ENCODE measurements at regions not wholly inside any gene's neighbourhood (a gene's known extent, or its start where the extent isn't known, plus 50 kb on each side); places are given as distances from the start of the nearest gene placed in this dataset.

GRCh38 chr2:43018179-43019024 lies 208.0 kb downstream of the ZFP36L2 start:
- ATAC-seq (no peak), DNase-seq (no peak)
- no peak for TF ChIP-seq CTCF (IDR thresholded peaks at IDR 0.05)
- ChIA-PET POLR2A (no interaction called here), CTCF (interaction anchor here (1.0 kb wide), 1 partner anchor 210 kb away, joined by 4 read pairs; no protein-coding TSS in a partner anchor)
- H3K36me3 Mint-ChIP-seq (ENCODE audit: low read depth), result peaks cover 5% of the 10 kb centered on the region
- peaks cover 3% of the 10 kb centered on the region for H3K4me1 Mint-ChIP-seq (ENCODE audit: low read depth)
- H3K27me3 Mint-ChIP-seq, result no peaks in the 10 kb centered on the region
- H3K9me3 Mint-ChIP-seq, result peaks cover 7% of the 10 kb centered on the region
- no peak overlapping the region for H3K4me3 Mint-ChIP-seq
- H3K27ac Mint-ChIP-seq, result no peak overlapping the region
- intact Hi-C loops (cut with micrococcal nuclease), result no loop called here

GRCh38 chr2:43013821-43014345 lies 212.5 kb downstream of the ZFP36L2 start:
- TF ChIP-seq CTCF (IDR thresholded peaks at IDR 0.05), result no peak
- H3K27me3 Mint-ChIP-seq, result no peaks in the 10 kb centered on the region
- no peaks in the 10 kb centered on the region for H3K36me3 Mint-ChIP-seq (ENCODE audit: low read depth)
- CTCF ChIA-PET, result interaction anchor here (0.7 to 1.3 kb wide), 3 partner anchors 67 to 215 kb away, joined by 3 to 4 read pairs (median 3); no protein-coding TSS in a partner anchor
- H3K27ac Mint-ChIP-seq, result no peak overlapping the region
- no peak for DNase-seq
- ATAC-seq, result no peak
- no peak overlapping the region for H3K4me3 Mint-ChIP-seq
- peaks cover 3% of the 10 kb centered on the region for H3K4me1 Mint-ChIP-seq (ENCODE audit: low read depth)
- H3K9me3 Mint-ChIP-seq, result no peaks in the 10 kb centered on the region
- POLR2A ChIA-PET, result interaction anchor here (0.7 to 1.5 kb wide), 2 partner anchors 20 to 206 kb away, joined by 3 to 4 read pairs; no protein-coding TSS in a partner anchor
- intact Hi-C loops (cut with micrococcal nuclease), result no loop called here

GRCh38 chr2:43012966-43013365 lies 213.4 kb downstream of the ZFP36L2 start:
- no peaks in the 10 kb centered on the region for H3K27me3 Mint-ChIP-seq
- ChIA-PET CTCF (interaction anchor here (1.2 kb wide), 1 partner anchor 154 kb away, joined by 4 read pairs; no protein-coding TSS in a partner anchor), POLR2A (interaction anchor here (0.7 kb wide), 1 partner anchor 21 kb away, joined by 3 read pairs; no protein-coding TSS in a partner anchor)
- H3K9me3 Mint-ChIP-seq, result peaks cover 2% of the 10 kb centered on the region
- H3K4me1 Mint-ChIP-seq (ENCODE audit: low read depth), result peaks cover 3% of the 10 kb centered on the region
- H3K36me3 Mint-ChIP-seq (ENCODE audit: low read depth), result no peaks in the 10 kb centered on the region
- DNase-seq (no peak), ATAC-seq (no peak)
- no peak for TF ChIP-seq CTCF (IDR thresholded peaks at IDR 0.05)
- intact Hi-C loops (cut with micrococcal nuclease), result no loop called here
- H3K4me3 Mint-ChIP-seq, result no peak overlapping the region
- no peak overlapping the region for H3K27ac Mint-ChIP-seq

GRCh38 chr2:43011158-43011491 lies 215.3 kb downstream of the ZFP36L2 start:
- peaks cover 3% of the 10 kb centered on the region for H3K4me1 Mint-ChIP-seq (ENCODE audit: low read depth)
- H3K9me3 Mint-ChIP-seq, result peaks cover 4% of the 10 kb centered on the region
- CTCF ChIA-PET, result interaction anchor here (1.0 kb wide), 1 partner anchor 218 kb away, joined by 4 read pairs; no protein-coding TSS in a partner anchor
- intact Hi-C loops (cut with micrococcal nuclease), result no loop called here
- TF ChIP-seq CTCF (IDR thresholded peaks at IDR 0.05), result no peak
- ATAC-seq, result no peak
- H3K4me3 Mint-ChIP-seq, result no peak overlapping the region
- no peak overlapping the region for H3K27ac Mint-ChIP-seq
- H3K36me3 Mint-ChIP-seq (ENCODE audit: low read depth), result no peaks in the 10 kb centered on the region
- POLR2A ChIA-PET, result interaction anchor here (1.0 kb wide), 1 partner anchor 216 kb away, joined by 3 read pairs; no protein-coding TSS in a partner anchor
- H3K27me3 Mint-ChIP-seq, result no peaks in the 10 kb centered on the region
- DNase-seq, result no peak

Data from activated CD8-positive, alpha-beta T cell treated with anti-CD3 and anti-CD28 coated beads for 36 hours (primary cell).